ENCODE measurements at regions not wholly inside any gene's neighbourhood (a gene's known extent, or its start where the extent isn't known, plus 50 kb on each side); places are given as distances from the start of the nearest gene placed in this dataset.

GRCh38 chr14:22344673-22345072, 244.4 kb downstream of the DAD1 start:
- Histone ChIP-seq H4K5ac (ENCODE audit: insufficient read length, low read depth, low read length) (no peak overlapping the region), H2BK20ac (ENCODE audit: low read length) (no peak overlapping the region), H3K36me3 (ENCODE audit: control insufficient read depth in 2 of 4, insufficient read depth in 4 of 4, low read length in 3 of 4) (no peaks in the 10 kb centered on the region; a peak in 1 of 8 replicates), H2AFZ (ENCODE audit: low read length) (no peak overlapping the region), H4K20me1 (replicated peaks in 1 of 2; ENCODE audit: control insufficient read depth in 1 of 2, insufficient read depth in 2 of 2, low read length in 2 of 2) (no peaks in the 10 kb centered on the region), H2BK15ac (ENCODE audit: low read length) (no peak overlapping the region), H2BK5ac (ENCODE audit: low read depth, low read length) (no peak overlapping the region), H3K79me1 (ENCODE audit: low read depth, low read length) (no peaks in the 10 kb centered on the region), H3K23ac (ENCODE audit: insufficient read length) (no peak overlapping the region), H3K4ac (replicated peaks; ENCODE audit: insufficient read length, low read depth, low read length) (no peak overlapping the region), H3K23me2 (ENCODE audit: low read depth, low read length) (no peaks in the 10 kb centered on the region), H3K79me2 (ENCODE audit: control insufficient read depth in 1 of 2, insufficient read depth in 2 of 2, low read length in 2 of 2) (no peaks in the 10 kb centered on the region), H4K8ac (ENCODE audit: extremely low read depth, insufficient read depth, low read length) (no peak overlapping the region), H3K18ac (ENCODE audit: extremely low read depth, low read length) (no peak overlapping the region), H3K4me3 (ENCODE audit: extremely low read depth in 1 of 4, insufficient read depth in 2 of 4, low read depth in 3 of 4, low read length in 4 of 4) (no peak overlapping the region), H2BK12ac (ENCODE audit: low read depth, low read length) (no peak overlapping the region), H3K14ac (ENCODE audit: insufficient read length) (no peak overlapping the region), H2BK120ac (replicated peaks; ENCODE audit: low read depth, low read length) (no peak overlapping the region), H3K4me2 (ENCODE audit: insufficient read depth in 1 of 2, low read depth in 2 of 2, low read length in 2 of 2) (no peak overlapping the region), H3K27me3 (replicated peaks in 1 of 4; ENCODE audit: control insufficient read depth in 3 of 4, extremely low read depth in 1 of 4, insufficient read depth in 3 of 4, low read length in 3 of 4) (no peaks in the 10 kb centered on the region), H2AK5ac (ENCODE audit: low read depth, low read length) (no peak overlapping the region), H4K91ac (replicated peaks; ENCODE audit: insufficient read length, low read length) (no peak overlapping the region), H3K9me3 (ENCODE audit: insufficient read depth in 2 of 2, low read depth in 1 of 2, low read length in 1 of 2) (peaks cover 16 to 17% of the 10 kb centered on the region in 2 experiments), H3K4me1 (replicated peaks in 1 of 4; ENCODE audit: control insufficient read depth in 3 of 4, insufficient read depth in 4 of 4, low read length in 3 of 4) (no peaks in the 10 kb centered on the region; a peak in 1 of 7 replicates), H3K9ac (replicated peaks in 1 of 4; ENCODE audit: extremely low read depth in 1 of 4, low read depth in 3 of 4, low read length in 3 of 4) (no peak overlapping the region), H3K27ac (ENCODE audit: low read depth, low read length) (no peak overlapping the region), H3K56ac (replicated peaks; ENCODE audit: insufficient read length, low read depth, low read length) (no peak overlapping the region)
- no peak for FAIRE-seq
- WGBS, 2 experiments (ENCODE audit: extremely low coverage in 1 of 2, insufficient coverage in 1 of 2, insufficient read length in 1 of 2, insufficient replicate concordance in 2 of 2, low coverage in 1 of 2, low lambda C conversion rate in 2 of 2, missing lambda C conversion rate in 1 of 2): 92% methylated on average over 3 of the region's 3 CpGs; no CpG with 5 or more reads in 1 of the 2 experiments
- DNase-seq (ENCODE audit: low read depth in 1 of 2, low spot score in 2 of 2): no peak
- ChIA-PET POLR2A (ENCODE audit: partially characterized antibody) (no interaction called here), CTCF (ENCODE audit: partially characterized antibody) (no interaction called here)
- TF ChIP-seq CBX5 (IDR thresholded peaks at IDR 0.05; ENCODE audit: low read depth, low read length): no peak
- no peak for TF ChIP-seq KDM1A (IDR thresholded peaks at IDR 0.05; ENCODE audit: borderline replicate concordance, low read length)
- TF ChIP-seq, protein P1, sequence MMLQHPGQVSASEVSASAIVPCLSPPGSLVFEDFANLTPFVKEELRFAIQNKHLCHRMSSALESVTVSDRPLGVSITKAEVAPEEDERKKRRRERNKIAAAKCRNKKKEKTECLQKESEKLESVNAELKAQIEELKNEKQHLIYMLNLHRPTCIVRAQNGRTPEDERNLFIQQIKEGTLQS (IDR thresholded peaks at IDR 0.05; ENCODE audit: insufficient read depth, low read depth, low read length): no peak
- no peak for TF ChIP-seq SUZ12 (IDR thresholded peaks at IDR 0.05; ENCODE audit: low read length)
- TF ChIP-seq SP1 (IDR thresholded peaks at IDR 0.05; ENCODE audit: low read depth, low read length): no peak
